OCI-LY7 (cell line): ENCODE measurements at regions not wholly inside any gene's neighbourhood (a gene's known extent, or its start where the extent isn't known, plus 50 kb on each side); places are given as distances from the start of the nearest gene placed in this dataset.

ENCODE experiments used
- BruUV-seq: library from RNA; stranded (reverse); fragments of 400-500 nt; replicated peaks from 2 replicates; lab custom pipeline; 2021; lab: Mats Ljungman, UMichigan
- CTCF ChIA-PET: fragments of 300-600 bp; sonication (Branson Sonifier 250); formaldehyde crosslinking; loops from one replicate; lab custom pipeline; 2022; ENCODE audit warnings: antibody characterized with exemption; ENCODE audit not compliant: unreplicated experiment; lab: Charles Lee
- POLR2A ChIA-PET: fragments of 300-600 bp; sonication (Branson Sonifier 250); formaldehyde crosslinking; loops from one replicate; lab custom pipeline; 2022; ENCODE audit warnings: antibody characterized with exemption; lab: Charles Lee
- DNase-seq: peaks from one replicate; pipeline ENCODE4 v3.0.0-alpha.2; 2015; ENCODE audit warnings: low spot score
- H2AFZ ChIP-seq: fragments of 200-600 bp; sonication (generic), shearing (Covaris generic); 2 replicates; pipeline ENCODE4 v1.6.1; 2014; ENCODE audit warnings: mild to moderate bottlenecking, antibody characterized with exemption, low read length, moderate library complexity
- H3K27ac ChIP-seq: fragments of 200-600 bp; sonication (generic); 2 replicates; pipeline ENCODE4 v1.5.1; 2014; ENCODE audit warnings: mixed run types, low read depth, mild to moderate bottlenecking, moderate library complexity, low read length, inconsistent platforms; ENCODE audit not compliant: poor library complexity, severe bottlenecking
- H3K36me3 ChIP-seq: fragments of 200-600 bp; sonication (generic); 2 replicates; pipeline ENCODE4 v1.6.1; 2014; ENCODE audit warnings: mild to moderate bottlenecking, antibody characterized with exemption, low read length, moderate library complexity, mixed read lengths; ENCODE audit not compliant: insufficient read depth
- H3K4me1 ChIP-seq: fragments of 200-600 bp; sonication (generic); 2 replicates; pipeline ENCODE4 v1.5.1; 2014; ENCODE audit warnings: mild to moderate bottlenecking, low read length; ENCODE audit not compliant: insufficient read depth, poor library complexity, severe bottlenecking
- H3K4me2 ChIP-seq: fragments of 200-600 bp; sonication (generic); 2 replicates; pipeline ENCODE4 v1.6.1; 2014; ENCODE audit warnings: mild to moderate bottlenecking, low read length
- H3K4me3 ChIP-seq: fragments of 200-600 bp; sonication (generic); 2 replicates; pipeline ENCODE4 v1.5.1; 2014; ENCODE audit warnings: mild to moderate bottlenecking, low read depth, low read length; ENCODE audit not compliant: poor library complexity, severe bottlenecking
- H3K79me2 ChIP-seq: fragments of 200-600 bp; sonication (generic); 2 replicates; pipeline ENCODE4 v1.6.1; 2016; ENCODE audit warnings: low read depth, mild to moderate bottlenecking, low read length, moderate library complexity, mixed read lengths; ENCODE audit not compliant: insufficient read depth
- H3K9me2 ChIP-seq: fragments of 200-600 bp; sonication (generic); 2 replicates; pipeline ENCODE4 v1.6.1; 2016; ENCODE audit warnings: mild to moderate bottlenecking, low read length, mixed read lengths; ENCODE audit not compliant: insufficient read depth
- H3K9me3 ChIP-seq: fragments of 200-600 bp; sonication (generic); 2 replicates; pipeline ENCODE4 v1.6.1; 2014; ENCODE audit warnings: mild to moderate bottlenecking, mixed run types, low read length, mixed read lengths
- H4K20me1 ChIP-seq: fragments of 200-600 bp; sonication (generic); 2 replicates; pipeline ENCODE4 v1.6.1; 2014; ENCODE audit warnings: mild to moderate bottlenecking, antibody characterized with exemption, low read length, moderate library complexity, mixed read lengths; ENCODE audit not compliant: insufficient read depth
- CTCF ChIP-seq: fragments of 200-600 bp; sonication (generic); conservative IDR thresholded peaks from 2 replicates; pipeline ENCODE4 v1.5.1; 2014; ENCODE audit warnings: mild to moderate bottlenecking, antibody characterized with exemption, low read length, moderate library complexity, mixed read lengths
- EZH2phosphoT487 ChIP-seq: fragments of 200-600 bp; sonication (generic); IDR thresholded peaks from 2 replicates; pipeline ENCODE4 v1.6.1; 2018; ENCODE audit warnings: low read depth, borderline replicate concordance, mild to moderate bottlenecking, mixed run types, antibody characterized with exemption, low read length, moderate library complexity, mixed read lengths
- intact Hi-C: fragments of 100-400 bp; cut with micrococcal nuclease; formaldehyde crosslinking; loops from one replicate; pipeline ENCODE4 v1.10.0; 2022; ENCODE audit not compliant: unreplicated experiment

GRCh38 chr15:81856001-81856633 lies 189.7 kb downstream of the MEX3B start:
- no peak for DNase-seq
- CTCF ChIA-PET = no interaction called here

GRCh38 chr15:81853150-81853748 lies 192.6 kb downstream of the MEX3B start:
- H3K9me3 ChIP-seq = no peaks in the 10 kb centered on the region
- H2AFZ ChIP-seq = no peak overlapping the region
- CTCF ChIA-PET = no interaction called here
- POLR2A ChIA-PET = no interaction called here
- H4K20me1 ChIP-seq = no peaks in the 10 kb centered on the region
- H3K4me2 ChIP-seq = no peak overlapping the region
- H3K9me2 ChIP-seq = no peaks in the 10 kb centered on the region
- peaks cover 10% of the 10 kb centered on the region for H3K4me1 ChIP-seq
- H3K36me3 ChIP-seq = no peaks in the 10 kb centered on the region
- H3K27ac ChIP-seq = no peak overlapping the region
- H3K79me2 ChIP-seq = no peaks in the 10 kb centered on the region
- H3K4me3 ChIP-seq = no peak overlapping the region
- DNase-seq = no peak
- BruUV-seq = no TSS peak
- TF ChIP-seq EZH2phosphoT487 (no peak), CTCF (no peak)
- intact Hi-C loops = no loop called here

More at GRCh38 chr15:81856001-81856633, 189.7 kb downstream of the MEX3B start:
- intact Hi-C loops = no loop called here
- no peak overlapping the region for H2AFZ ChIP-seq
- no peaks in the 10 kb centered on the region for H3K36me3 ChIP-seq
- POLR2A ChIA-PET = no interaction called here
- H3K79me2 ChIP-seq = no peaks in the 10 kb centered on the region
- BruUV-seq = no TSS peak
- TF ChIP-seq EZH2phosphoT487 (no peak), CTCF (no peak)
- peaks cover 35% of the 10 kb centered on the region for H3K4me1 ChIP-seq
- no peak overlapping the region for H3K4me2 ChIP-seq
- no peak overlapping the region for H3K27ac ChIP-seq
- no peaks in the 10 kb centered on the region for H4K20me1 ChIP-seq
- no peaks in the 10 kb centered on the region for H3K9me2 ChIP-seq
- no peak overlapping the region for H3K4me3 ChIP-seq
- no peaks in the 10 kb centered on the region for H3K9me3 ChIP-seq

GRCh38 chr15:81852411-81853149 lies 193.2 kb downstream of the MEX3B start:
- Histone ChIP-seq H2AFZ (no peak overlapping the region), H3K9me3 (no peaks in the 10 kb centered on the region), H3K79me2 (no peaks in the 10 kb centered on the region), H3K4me2 (no peak overlapping the region), H3K36me3 (no peaks in the 10 kb centered on the region), H3K27ac (no peak overlapping the region), H4K20me1 (no peaks in the 10 kb centered on the region), H3K9me2 (no peaks in the 10 kb centered on the region), H3K4me1 (peaks cover 4% of the 10 kb centered on the region), H3K4me3 (no peak overlapping the region)
- no TSS peak for BruUV-seq
- ChIA-PET CTCF (no interaction called here), POLR2A (no interaction called here)
- TF ChIP-seq EZH2phosphoT487 (no peak), CTCF (no peak)
- no peak for DNase-seq
- intact Hi-C loops = no loop called here
